Upper lobe of left lung (tissue), 4 donors: ENCODE measurements at regions not wholly inside any gene's neighbourhood (a gene's known extent, or its start where the extent isn't known, plus 50 kb on each side); places are given as distances from the start of the nearest gene placed in this dataset.

Experiments
- CTCF ChIP-seq, 6 experiments: fragments of 450-650 bp in 4 of 6; fragments of 200-600 bp in 2 of 6; sonication (generic) in 2 of 6; IDR thresholded peaks; one replicate each; pipeline ENCODE4 v1.5.1; 2016 to 2019; ENCODE audit warnings: antibody characterized with exemption in 6 of 6
- EP300 ChIP-seq, 4 donors: sonication (generic); formaldehyde crosslinking; IDR thresholded peaks; one replicate each; pipeline ENCODE4 v1.5.1; 2017; ENCODE audit warnings: antibody characterized with exemption in 4 of 4, control low read depth in 2 of 4
- POLR2A ChIP-seq, 4 donors: fragments of 450-650 bp; IDR thresholded peaks; one replicate each; pipeline ENCODE4 v1.5.1; 2016 to 2017; ENCODE audit warnings: antibody characterized with exemption in 4 of 4, mild to moderate bottlenecking in 2 of 4
- POLR2AphosphoS5 ChIP-seq, 2 donors: sonication (generic); formaldehyde crosslinking; IDR thresholded peaks; one replicate each; pipeline ENCODE4 v1.5.1; 2017; ENCODE audit warnings: antibody characterized with exemption in 2 of 2

- TF ChIP-seq CTCF (IDR thresholded peaks at IDR 0.05): no peak
- TF ChIP-seq POLR2A (IDR thresholded peaks at IDR 0.05): no peak
- no peak for TF ChIP-seq POLR2AphosphoS5 (IDR thresholded peaks at IDR 0.05)
- no peak for TF ChIP-seq EP300 (IDR thresholded peaks at IDR 0.05)
These were observed 249.4 kb upstream of the SLCO3A1 start for GRCh38 chr15:91604122-91604521.
